ENCODE measurements at regions not wholly inside any gene's neighbourhood (a gene's known extent, or its start where the extent isn't known, plus 50 kb on each side); places are given as distances from the start of the nearest gene placed in this dataset.

GRCh38 chr20:52722926-52723688, 249.1 kb upstream of the TSHZ2 start:
- no peak overlapping the region for H3K4me3 ChIP-seq (ENCODE audit: low read depth, low read length)
- DNase-seq (ENCODE audit: low read depth), result no peak
- TF ChIP-seq CTCF (IDR thresholded peaks at IDR 0.05; ENCODE audit: insufficient read depth, low read depth, low read length), result no peak

GRCh38 chr20:52708137-52708536, 264.0 kb upstream of the TSHZ2 start:
- DNase-seq (ENCODE audit: low read depth), result no peak
- TF ChIP-seq CTCF (IDR thresholded peaks at IDR 0.05; ENCODE audit: insufficient read depth, low read depth, low read length), result no peak
- no peak overlapping the region for H3K4me3 ChIP-seq (ENCODE audit: low read depth, low read length)

GRCh38 chr20:52704553-52704952, 267.6 kb upstream of the TSHZ2 start:
- no peak for DNase-seq (ENCODE audit: low read depth)
- no peak for TF ChIP-seq CTCF (IDR thresholded peaks at IDR 0.05; ENCODE audit: insufficient read depth, low read depth, low read length)
- no peak overlapping the region for H3K4me3 ChIP-seq (ENCODE audit: low read depth, low read length)

GRCh38 chr20:52688345-52688744, 283.8 kb upstream of the TSHZ2 start:
- TF ChIP-seq CTCF (IDR thresholded peaks at IDR 0.05; ENCODE audit: insufficient read depth, low read depth, low read length), result no peak
- no peak for DNase-seq (ENCODE audit: low read depth)
- no peak overlapping the region for H3K4me3 ChIP-seq (ENCODE audit: low read depth, low read length)

GRCh38 chr20:52684905-52685304, 287.3 kb upstream of the TSHZ2 start:
- DNase-seq (ENCODE audit: low read depth), result no peak
- no peak for TF ChIP-seq CTCF (IDR thresholded peaks at IDR 0.05; ENCODE audit: insufficient read depth, low read depth, low read length)
- no peak overlapping the region for H3K4me3 ChIP-seq (ENCODE audit: low read depth, low read length)

GRCh38 chr20:52684176-52684575, 288.0 kb upstream of the TSHZ2 start:
- no peak overlapping the region for H3K4me3 ChIP-seq (ENCODE audit: low read depth, low read length)
- no peak for DNase-seq (ENCODE audit: low read depth)
- TF ChIP-seq CTCF (IDR thresholded peaks at IDR 0.05; ENCODE audit: insufficient read depth, low read depth, low read length), result no peak

GRCh38 chr20:52683761-52684160, 288.4 kb upstream of the TSHZ2 start:
- DNase-seq (ENCODE audit: low read depth), result no peak
- no peak overlapping the region for H3K4me3 ChIP-seq (ENCODE audit: low read depth, low read length)
- no peak for TF ChIP-seq CTCF (IDR thresholded peaks at IDR 0.05; ENCODE audit: insufficient read depth, low read depth, low read length)
